BLaER1 (cell line): ENCODE measurements at regions not wholly inside any gene's neighbourhood (a gene's known extent, or its start where the extent isn't known, plus 50 kb on each side); places are given as distances from the start of the nearest gene placed in this dataset.

Experiments used
- H3K27ac ChIP-seq: shearing (Covaris generic); formaldehyde crosslinking; 2 replicates; pipeline ENCODE4 v1.8.1; 2022
- H3K27me3 ChIP-seq: shearing (Covaris generic); formaldehyde crosslinking; 2 replicates; pipeline ENCODE4 v1.8.1; 2022
- H3K36me3 ChIP-seq: shearing (Covaris generic); formaldehyde crosslinking; 2 replicates; pipeline ENCODE4 v1.8.1; 2022
- H3K4me1 ChIP-seq: shearing (Covaris generic); formaldehyde crosslinking; 2 replicates; pipeline ENCODE4 v1.8.1; 2022
- H3K4me2 ChIP-seq: shearing (Covaris generic); formaldehyde crosslinking; 2 replicates; pipeline ENCODE4 v1.8.1; 2022
- H3K4me3 ChIP-seq: shearing (Covaris generic); formaldehyde crosslinking; 2 replicates; pipeline ENCODE4 v1.8.1; 2022
- H3K9ac ChIP-seq: shearing (Covaris generic); formaldehyde crosslinking; 2 replicates; pipeline ENCODE4 v1.8.1; 2022
- H3K9me3 ChIP-seq: shearing (Covaris generic); formaldehyde crosslinking; 2 replicates; pipeline ENCODE4 v1.8.1; 2022
- H4K20me1 ChIP-seq: shearing (Covaris generic); formaldehyde crosslinking; 2 replicates; pipeline ENCODE4 v1.8.1; 2022
- Cebpa-rat ChIP-seq: shearing (Covaris generic); IDR thresholded peaks from 2 replicates; pipeline ENCODE4 v1.8.1; 2022

GRCh38 chr4:114085611-114086345, 106.3 kb upstream of the ARSJ start:
- Histone ChIP-seq H3K4me3 (no peak overlapping the region), H3K27me3 (no peaks in the 10 kb centered on the region), H4K20me1 (no peaks in the 10 kb centered on the region), H3K4me2 (no peak overlapping the region), H3K9ac (no peak overlapping the region), H3K4me1 (no peaks in the 10 kb centered on the region), H3K36me3 (no peaks in the 10 kb centered on the region), H3K9me3 (no peaks in the 10 kb centered on the region), H3K27ac (no peak overlapping the region)
- TF ChIP-seq Cebpa-rat, result no peak

- H3K9me3 ChIP-seq, result no peaks in the 10 kb centered on the region
- no peaks in the 10 kb centered on the region for H3K4me1 ChIP-seq
- TF ChIP-seq Cebpa-rat, result no peak
- no peak overlapping the region for H3K27ac ChIP-seq
- H3K4me3 ChIP-seq, result no peak overlapping the region
- no peak overlapping the region for H3K4me2 ChIP-seq
- no peaks in the 10 kb centered on the region for H3K27me3 ChIP-seq
- H3K9ac ChIP-seq, result no peak overlapping the region
- H4K20me1 ChIP-seq, result no peaks in the 10 kb centered on the region
- H3K36me3 ChIP-seq, result no peaks in the 10 kb centered on the region
These were observed 108.3 kb upstream of the ARSJ start for GRCh38 chr4:114087596-114088230.

- Histone ChIP-seq H3K4me2 (no peak overlapping the region), H3K36me3 (no peaks in the 10 kb centered on the region), H3K27ac (no peak overlapping the region), H3K4me3 (no peak overlapping the region), H3K27me3 (no peaks in the 10 kb centered on the region), H3K9ac (no peak overlapping the region), H4K20me1 (no peaks in the 10 kb centered on the region), H3K4me1 (no peaks in the 10 kb centered on the region), H3K9me3 (no peaks in the 10 kb centered on the region)
- no peak for TF ChIP-seq Cebpa-rat
These were observed 109.0 kb upstream of the ARSJ start for GRCh38 chr4:114088481-114088880.

GRCh38 chr4:114091546-114091945, 112.1 kb upstream of the ARSJ start:
- H3K9ac ChIP-seq, result no peak overlapping the region
- no peaks in the 10 kb centered on the region for H4K20me1 ChIP-seq
- no peak overlapping the region for H3K27ac ChIP-seq
- H3K27me3 ChIP-seq, result no peaks in the 10 kb centered on the region
- no peak overlapping the region for H3K4me3 ChIP-seq
- no peak for TF ChIP-seq Cebpa-rat
- no peaks in the 10 kb centered on the region for H3K4me1 ChIP-seq
- H3K9me3 ChIP-seq, result no peaks in the 10 kb centered on the region
- no peaks in the 10 kb centered on the region for H3K36me3 ChIP-seq
- no peak overlapping the region for H3K4me2 ChIP-seq

- no peaks in the 10 kb centered on the region for H3K9me3 ChIP-seq
- no peak overlapping the region for H3K9ac ChIP-seq
- H3K27me3 ChIP-seq, result no peaks in the 10 kb centered on the region
- H3K4me2 ChIP-seq, result no peak overlapping the region
- TF ChIP-seq Cebpa-rat, result no peak
- H3K4me1 ChIP-seq, result no peaks in the 10 kb centered on the region
- H4K20me1 ChIP-seq, result no peaks in the 10 kb centered on the region
- no peaks in the 10 kb centered on the region for H3K36me3 ChIP-seq
- no peak overlapping the region for H3K27ac ChIP-seq
- no peak overlapping the region for H3K4me3 ChIP-seq
These were observed 113.8 kb upstream of the ARSJ start for GRCh38 chr4:114093221-114093715.

GRCh38 chr4:114100288-114101031, 121.0 kb upstream of the ARSJ start:
- H3K4me1 ChIP-seq, result no peaks in the 10 kb centered on the region
- no peaks in the 10 kb centered on the region for H3K36me3 ChIP-seq
- H3K4me2 ChIP-seq, result no peak overlapping the region
- no peak overlapping the region for H3K4me3 ChIP-seq
- no peak overlapping the region for H3K9ac ChIP-seq
- no peaks in the 10 kb centered on the region for H3K9me3 ChIP-seq
- no peak overlapping the region for H3K27ac ChIP-seq
- TF ChIP-seq Cebpa-rat, result no peak
- H3K27me3 ChIP-seq, result no peaks in the 10 kb centered on the region
- H4K20me1 ChIP-seq, result no peaks in the 10 kb centered on the region

GRCh38 chr4:114103908-114104307, 124.5 kb upstream of the ARSJ start:
- Histone ChIP-seq H4K20me1 (no peaks in the 10 kb centered on the region), H3K27me3 (no peaks in the 10 kb centered on the region), H3K4me1 (no peaks in the 10 kb centered on the region), H3K36me3 (no peaks in the 10 kb centered on the region), H3K9ac (no peak overlapping the region), H3K27ac (no peak overlapping the region), H3K4me2 (no peak overlapping the region), H3K9me3 (no peaks in the 10 kb centered on the region), H3K4me3 (no peak overlapping the region)
- TF ChIP-seq Cebpa-rat, result no peak

- Histone ChIP-seq H3K4me3 (no peak overlapping the region), H3K27me3 (no peaks in the 10 kb centered on the region), H3K9me3 (no peaks in the 10 kb centered on the region), H3K4me1 (no peaks in the 10 kb centered on the region), H3K9ac (no peak overlapping the region), H3K36me3 (no peaks in the 10 kb centered on the region), H3K27ac (no peak overlapping the region), H3K4me2 (no peak overlapping the region), H4K20me1 (no peaks in the 10 kb centered on the region)
- TF ChIP-seq Cebpa-rat, result no peak
These were observed 129.4 kb upstream of the ARSJ start for GRCh38 chr4:114108869-114109268.

GRCh38 chr4:114109776-114110175, 130.3 kb upstream of the ARSJ start:
- H3K9me3 ChIP-seq, result no peaks in the 10 kb centered on the region
- H3K27me3 ChIP-seq, result no peaks in the 10 kb centered on the region
- H3K36me3 ChIP-seq, result no peaks in the 10 kb centered on the region
- H4K20me1 ChIP-seq, result no peaks in the 10 kb centered on the region
- TF ChIP-seq Cebpa-rat, result no peak
- H3K4me1 ChIP-seq, result no peaks in the 10 kb centered on the region
- H3K9ac ChIP-seq, result no peak overlapping the region
- H3K27ac ChIP-seq, result no peak overlapping the region
- H3K4me3 ChIP-seq, result no peak overlapping the region
- H3K4me2 ChIP-seq, result no peak overlapping the region

GRCh38 chr4:114115526-114115925, 136.1 kb upstream of the ARSJ start:
- no peaks in the 10 kb centered on the region for H3K27me3 ChIP-seq
- no peaks in the 10 kb centered on the region for H3K36me3 ChIP-seq
- no peaks in the 10 kb centered on the region for H3K9me3 ChIP-seq
- no peaks in the 10 kb centered on the region for H4K20me1 ChIP-seq
- no peak overlapping the region for H3K4me3 ChIP-seq
- H3K27ac ChIP-seq, result no peak overlapping the region
- TF ChIP-seq Cebpa-rat, result no peak
- no peak overlapping the region for H3K9ac ChIP-seq
- H3K4me1 ChIP-seq, result no peaks in the 10 kb centered on the region
- H3K4me2 ChIP-seq, result no peak overlapping the region
